Jurkat, Clone E6-1 (cell line): ENCODE measurements at regions not wholly inside any gene's neighbourhood (a gene's known extent, or its start where the extent isn't known, plus 50 kb on each side); places are given as distances from the start of the nearest gene placed in this dataset.

Experiments
- DNase-seq: peaks from one replicate; pipeline ENCODE4 v3.0.0-alpha.2; 2011; ENCODE audit warnings: low read depth, low spot score
- H3K4me3 ChIP-seq: 2 replicates; pipeline ENCODE4 v1.5.1; 2011; ENCODE audit warnings: mild to moderate bottlenecking, low read length, control low read depth, moderate library complexity

DNA sequence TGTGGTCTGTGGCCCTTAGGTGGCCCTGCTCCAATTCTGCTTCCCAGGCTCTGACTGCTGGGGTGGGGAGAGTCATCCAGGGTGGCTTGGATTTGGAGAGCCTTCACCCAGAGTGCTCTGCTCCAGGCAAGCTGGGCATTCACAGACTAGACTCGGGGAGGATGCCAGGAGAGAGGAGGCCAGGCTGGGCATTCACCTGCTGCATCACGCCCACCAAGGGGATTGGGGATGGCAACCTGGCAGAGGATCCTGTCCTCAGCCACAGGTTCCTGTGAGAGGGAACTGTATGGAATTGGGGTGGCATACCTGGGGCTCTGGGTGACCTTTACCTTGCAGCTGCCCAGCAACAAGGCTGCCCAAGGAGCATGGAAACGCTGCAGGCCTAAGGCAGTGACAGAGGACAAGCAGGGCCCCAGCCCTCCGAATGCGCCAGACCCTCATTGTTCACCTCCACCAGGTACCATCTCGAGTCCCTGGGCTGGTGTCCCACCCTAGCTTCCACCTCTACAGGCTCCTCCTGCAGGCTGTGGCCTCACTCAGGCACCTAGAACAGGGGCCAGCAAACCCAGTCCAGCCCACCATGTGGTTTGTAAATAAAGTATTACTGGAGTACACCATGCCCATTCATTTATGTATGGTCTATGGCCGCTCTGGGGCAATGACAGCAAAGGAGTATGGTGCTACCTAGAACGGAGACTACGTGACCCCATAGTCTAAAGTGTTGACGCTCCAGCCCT lies 255.3 kb upstream of the RAB6C start:
- no peak overlapping the region for H3K4me3 ChIP-seq
- no peak for DNase-seq

DNA sequence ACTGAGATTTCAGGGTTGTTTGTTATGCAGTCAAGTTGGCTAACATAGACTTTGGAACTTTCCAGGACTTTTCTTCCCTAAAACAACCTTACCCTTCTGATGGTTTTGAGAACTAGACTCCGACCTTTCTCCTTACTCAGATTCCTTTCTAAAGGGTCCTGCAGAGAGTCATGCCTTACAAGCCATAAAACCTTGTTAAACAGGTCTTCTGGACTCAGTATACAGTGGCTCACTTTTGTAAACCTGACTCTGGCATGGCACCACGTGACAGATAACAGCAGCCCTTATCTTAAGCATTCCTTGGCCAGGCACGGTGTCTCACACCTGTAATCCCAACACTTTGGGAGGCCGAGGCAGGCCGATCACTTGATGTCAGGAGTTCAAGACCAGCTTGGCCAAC lies 253.2 kb upstream of the RAB6C start:
- no peak overlapping the region for H3K4me3 ChIP-seq
- no peak for DNase-seq

DNA sequence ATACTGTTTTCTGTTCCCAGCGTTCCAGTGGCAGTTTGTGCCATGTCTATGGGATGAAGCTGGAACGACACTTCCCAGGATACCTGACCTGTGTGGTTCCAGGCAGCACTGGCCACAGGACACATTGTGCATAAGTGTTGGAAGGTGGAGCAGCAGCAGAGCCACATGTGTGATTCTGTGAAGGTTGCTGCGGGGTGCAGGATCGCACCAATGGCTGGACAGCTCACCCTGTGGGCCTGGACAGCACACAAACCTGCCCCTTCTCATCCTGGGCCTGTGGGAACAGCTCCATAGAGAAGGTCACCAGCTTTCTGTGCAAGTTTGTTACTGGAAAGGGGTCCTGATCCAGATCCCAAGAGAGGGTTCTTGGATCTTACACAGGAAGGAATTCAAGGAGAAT lies 252.2 kb upstream of the RAB6C start:
- no peak overlapping the region for H3K4me3 ChIP-seq
- no peak for DNase-seq

DNA sequence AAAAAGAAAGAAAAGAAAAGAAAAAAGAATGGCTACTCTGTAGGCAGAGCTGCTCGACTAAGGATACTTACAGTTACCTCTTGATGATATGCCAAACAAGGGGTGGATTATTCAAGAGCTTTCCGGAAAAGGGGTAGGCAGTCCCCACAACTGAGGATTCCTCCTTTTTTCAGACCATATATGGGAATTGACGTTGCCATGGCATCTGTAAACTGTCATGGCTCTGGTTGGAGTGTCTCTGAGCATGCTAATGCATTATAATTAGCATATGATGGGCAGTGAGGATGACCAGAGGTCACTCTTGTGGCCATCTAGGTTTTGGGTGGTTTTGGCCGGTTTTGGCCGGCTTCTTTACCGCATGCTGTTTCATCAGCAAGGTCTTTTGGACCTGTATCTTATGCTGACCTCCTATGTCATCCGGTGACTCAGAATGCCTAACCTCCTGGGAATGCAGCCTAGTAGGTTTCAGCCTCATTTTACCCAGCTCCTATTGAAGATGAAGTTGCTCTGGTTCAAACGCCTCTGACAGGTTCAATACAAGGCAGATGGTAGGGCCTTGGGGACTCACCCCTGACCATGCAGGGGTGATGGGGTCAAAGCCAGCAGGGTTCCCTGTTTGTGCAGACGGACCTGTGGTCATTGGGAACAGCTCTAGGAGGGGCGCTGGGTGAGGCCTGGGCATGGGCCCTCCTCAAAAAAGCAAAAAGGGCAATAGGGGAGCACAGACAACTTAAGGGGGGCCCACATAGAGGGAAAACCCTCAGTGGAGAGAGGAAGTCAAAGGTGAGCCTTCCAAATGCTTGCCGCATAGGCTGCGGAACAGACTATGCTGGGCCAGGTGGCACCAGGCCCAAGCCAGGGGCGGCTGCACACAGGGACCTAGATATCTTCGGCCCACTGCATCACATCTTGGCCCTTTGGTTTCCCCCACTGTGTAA lies 251.2 kb upstream of the RAB6C start:
- no peak for DNase-seq
- no peak overlapping the region for H3K4me3 ChIP-seq

DNA sequence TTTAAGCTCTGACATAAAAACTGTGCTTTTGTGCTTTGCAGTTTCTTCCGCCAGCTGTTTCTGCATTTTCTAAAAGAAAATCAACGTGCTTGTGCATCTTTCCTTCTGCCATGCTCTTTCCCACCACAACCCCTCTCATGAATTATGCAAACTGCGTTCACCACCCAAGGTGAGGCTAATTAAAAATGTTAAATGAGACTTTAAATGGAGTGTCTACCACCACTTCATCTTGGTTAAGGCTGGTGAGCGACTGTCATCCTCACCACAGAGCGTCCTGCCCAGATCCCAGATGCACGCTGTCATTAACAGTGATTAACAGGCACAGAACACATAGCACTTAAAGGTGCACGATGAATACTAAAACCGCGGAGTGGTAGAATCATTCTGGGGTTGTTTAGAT lies 250.5 kb upstream of the RAB6C start:
- DNase-seq, result no peak
- no peak overlapping the region for H3K4me3 ChIP-seq

DNA sequence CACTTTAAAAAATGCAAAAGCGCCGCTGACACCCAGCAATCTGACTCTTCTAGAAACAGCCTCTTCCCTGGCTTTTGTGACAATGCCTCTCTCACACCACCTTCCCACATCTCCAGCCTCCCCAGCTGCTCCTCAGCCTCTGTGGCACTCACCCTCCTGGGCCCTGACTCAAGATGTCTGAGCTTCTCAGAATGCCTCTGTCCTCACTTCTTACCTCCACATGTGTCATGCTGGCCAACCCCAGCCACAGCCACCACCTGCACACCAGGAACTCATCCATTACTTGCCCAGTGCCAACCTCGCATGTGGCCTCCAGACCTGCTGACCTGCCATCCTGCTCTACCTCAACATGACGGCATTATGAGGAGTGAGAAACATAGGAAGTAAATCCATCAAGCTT lies 249.8 kb upstream of the RAB6C start:
- no peak for DNase-seq
- H3K4me3 ChIP-seq, result no peak overlapping the region

DNA sequence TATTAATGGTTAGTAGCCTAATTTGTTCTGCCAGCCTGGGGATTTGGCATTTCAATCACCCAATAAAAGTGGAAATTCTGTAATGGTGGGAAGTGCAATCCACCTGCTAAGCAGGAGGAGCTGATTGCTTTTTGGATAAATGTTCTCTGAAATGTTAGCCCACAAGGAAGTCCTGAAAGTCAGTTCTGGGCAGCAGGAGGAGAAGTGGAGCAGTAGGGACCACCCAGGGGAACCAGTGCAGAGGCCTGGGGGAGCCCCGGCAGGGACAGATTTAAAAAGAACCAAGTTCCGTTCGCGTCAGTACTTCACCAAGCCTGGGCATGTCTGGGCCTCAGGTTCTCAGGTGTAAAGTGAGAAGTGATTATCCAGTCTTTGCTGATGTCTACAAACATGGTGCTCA lies 248.5 kb upstream of the RAB6C start:
- H3K4me3 ChIP-seq, result no peak overlapping the region
- DNase-seq, result no peak

DNA sequence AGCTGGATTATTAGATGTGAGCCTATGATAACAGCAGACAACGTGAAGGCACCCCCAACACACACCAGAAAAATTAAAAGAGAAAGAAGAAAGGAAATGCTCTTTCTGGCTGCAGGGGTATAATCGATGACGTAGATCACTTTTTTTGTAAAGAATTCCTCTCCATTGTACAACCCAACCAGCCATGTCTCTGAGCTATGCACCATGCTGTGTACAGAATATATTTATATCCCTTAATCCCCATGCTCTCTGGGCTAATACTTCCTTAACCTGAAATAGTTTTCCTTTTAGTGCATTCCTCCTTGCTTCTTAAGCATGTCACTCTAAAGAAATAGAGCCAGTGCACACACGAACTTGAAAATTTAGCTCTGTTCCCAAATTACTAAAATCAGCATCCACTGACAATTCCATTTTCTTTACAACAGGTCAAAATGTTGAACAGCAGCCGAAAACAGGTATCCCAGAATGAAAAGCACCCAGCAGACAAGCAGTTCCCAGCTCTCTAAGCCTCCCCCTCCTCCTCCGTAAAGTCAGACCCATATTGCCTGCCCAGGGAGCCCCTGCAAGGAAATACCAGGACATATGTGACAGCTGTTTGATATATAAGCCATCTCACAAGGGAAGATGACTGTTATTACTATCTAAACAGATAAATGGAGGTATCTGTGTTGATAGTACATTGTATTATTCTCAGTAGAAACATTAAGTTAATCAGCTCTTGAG lies 247.4 kb upstream of the RAB6C start:
- H3K4me3 ChIP-seq, result no peak overlapping the region
- DNase-seq, result no peak

DNA sequence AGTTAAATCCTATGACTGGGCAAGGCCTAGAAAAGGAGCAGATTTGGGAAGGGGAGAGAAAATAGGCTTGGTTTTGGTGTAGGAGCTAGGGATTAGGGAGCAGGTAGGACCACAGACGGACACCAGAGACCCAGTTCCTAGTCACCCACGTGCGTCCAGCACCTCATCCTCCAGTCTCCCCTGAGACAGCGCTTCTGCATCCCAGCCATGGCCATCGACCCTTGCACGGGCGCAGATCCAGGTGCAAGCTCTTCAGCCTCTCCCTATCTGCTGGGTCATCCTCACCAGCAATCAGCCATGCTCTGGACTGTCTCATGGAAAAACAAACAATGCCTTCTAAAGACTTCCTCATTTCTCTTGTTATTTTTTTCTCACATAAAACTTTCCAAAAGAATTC lies 246.8 kb upstream of the RAB6C start:
- no peak for DNase-seq
- H3K4me3 ChIP-seq, result no peak overlapping the region

DNA sequence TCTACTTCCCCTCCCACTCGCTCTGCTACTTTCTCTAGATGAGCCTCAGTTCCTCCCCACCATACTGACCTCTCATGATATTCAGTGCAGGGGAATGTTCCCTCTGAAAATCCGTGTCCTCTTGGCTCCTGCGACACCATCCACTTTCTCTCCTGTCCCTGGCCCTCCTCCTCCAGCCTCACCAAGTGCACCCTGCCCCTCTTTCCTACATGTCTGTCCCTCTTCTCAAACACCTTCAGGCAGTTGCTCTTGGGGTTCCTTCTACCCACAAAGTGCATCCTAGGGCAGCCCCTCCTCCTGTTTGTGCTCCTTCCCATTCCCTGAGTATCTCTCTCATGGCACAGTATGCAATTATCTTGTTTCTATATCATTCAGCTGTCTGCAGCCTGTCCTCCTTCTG lies 246.4 kb upstream of the RAB6C start:
- DNase-seq, result no peak
- no peak overlapping the region for H3K4me3 ChIP-seq

DNA sequence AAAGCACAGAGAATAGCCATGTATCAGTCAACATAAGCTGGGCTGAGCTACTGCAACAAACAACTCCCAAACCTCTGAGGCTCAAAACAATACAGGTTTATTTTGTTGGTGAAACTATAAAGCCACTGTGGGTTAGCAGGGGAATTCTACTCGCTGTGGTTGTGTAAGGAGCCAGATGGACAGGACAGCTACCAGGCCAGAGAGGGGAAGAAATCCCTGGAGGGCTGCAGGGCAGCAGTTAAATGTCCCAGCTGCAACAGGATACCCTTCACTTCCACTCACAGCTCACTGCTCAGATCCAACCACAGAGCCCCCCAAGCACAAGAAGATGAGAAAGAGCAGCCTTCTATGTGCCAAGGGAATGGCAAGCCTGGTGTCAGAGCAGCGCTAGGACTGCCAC lies 245.9 kb upstream of the RAB6C start:
- no peak for DNase-seq
- H3K4me3 ChIP-seq, result no peak overlapping the region

DNA sequence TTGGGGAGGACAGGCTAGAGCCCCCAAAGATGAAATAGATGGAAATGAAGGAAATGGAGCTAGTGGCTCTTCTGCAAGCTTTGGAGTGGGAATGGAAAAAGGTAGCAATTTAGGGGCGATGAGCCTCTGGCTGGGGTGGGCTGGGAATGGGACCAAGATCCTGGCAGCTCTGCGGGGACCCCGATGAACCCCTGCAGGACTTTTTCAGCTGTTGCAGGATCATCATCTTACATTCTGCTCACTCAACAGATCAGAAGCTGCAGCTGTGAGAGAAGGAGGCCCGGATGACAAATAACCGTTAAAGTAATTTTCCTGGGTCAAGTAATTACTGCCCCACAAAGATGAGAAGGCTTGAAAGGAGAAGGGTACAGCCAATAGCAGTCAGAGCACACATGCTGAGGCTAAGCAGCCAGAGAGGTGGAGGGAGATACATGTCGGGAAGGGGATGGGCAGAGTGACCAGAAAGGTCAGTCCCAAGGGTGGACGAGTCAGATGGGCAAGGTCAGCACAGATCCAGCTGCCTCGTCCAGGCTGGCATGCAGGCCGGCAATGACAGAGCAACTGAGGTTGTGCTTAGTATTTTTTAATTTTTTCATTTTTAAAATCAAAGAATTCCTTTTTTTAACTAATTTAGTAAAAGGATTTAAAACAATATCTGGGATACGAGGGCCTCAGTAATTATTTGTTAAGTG lies 245.0 kb upstream of the RAB6C start:
- H3K4me3 ChIP-seq, result no peak overlapping the region
- no peak for DNase-seq

DNA sequence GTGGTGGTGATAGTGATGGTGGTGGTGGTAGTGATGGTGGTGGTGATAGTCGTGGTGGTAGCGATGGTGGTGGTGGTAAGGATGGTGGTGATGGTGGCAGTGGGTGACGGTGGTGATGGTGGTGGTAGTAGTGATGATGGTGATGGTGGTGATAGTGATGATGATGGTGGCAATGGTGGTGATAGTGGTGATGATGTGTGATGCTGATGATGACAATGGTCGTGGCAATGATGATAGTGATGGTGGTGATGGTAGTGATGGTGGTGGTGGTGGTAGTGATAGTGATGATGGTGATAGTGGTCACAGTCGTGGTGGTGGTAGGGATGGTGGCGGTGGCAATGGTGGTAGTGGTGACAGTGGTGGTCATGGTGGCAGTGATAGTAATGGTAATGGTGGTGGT lies 243.9 kb upstream of the RAB6C start:
- no peak overlapping the region for H3K4me3 ChIP-seq
- no peak for DNase-seq

DNA sequence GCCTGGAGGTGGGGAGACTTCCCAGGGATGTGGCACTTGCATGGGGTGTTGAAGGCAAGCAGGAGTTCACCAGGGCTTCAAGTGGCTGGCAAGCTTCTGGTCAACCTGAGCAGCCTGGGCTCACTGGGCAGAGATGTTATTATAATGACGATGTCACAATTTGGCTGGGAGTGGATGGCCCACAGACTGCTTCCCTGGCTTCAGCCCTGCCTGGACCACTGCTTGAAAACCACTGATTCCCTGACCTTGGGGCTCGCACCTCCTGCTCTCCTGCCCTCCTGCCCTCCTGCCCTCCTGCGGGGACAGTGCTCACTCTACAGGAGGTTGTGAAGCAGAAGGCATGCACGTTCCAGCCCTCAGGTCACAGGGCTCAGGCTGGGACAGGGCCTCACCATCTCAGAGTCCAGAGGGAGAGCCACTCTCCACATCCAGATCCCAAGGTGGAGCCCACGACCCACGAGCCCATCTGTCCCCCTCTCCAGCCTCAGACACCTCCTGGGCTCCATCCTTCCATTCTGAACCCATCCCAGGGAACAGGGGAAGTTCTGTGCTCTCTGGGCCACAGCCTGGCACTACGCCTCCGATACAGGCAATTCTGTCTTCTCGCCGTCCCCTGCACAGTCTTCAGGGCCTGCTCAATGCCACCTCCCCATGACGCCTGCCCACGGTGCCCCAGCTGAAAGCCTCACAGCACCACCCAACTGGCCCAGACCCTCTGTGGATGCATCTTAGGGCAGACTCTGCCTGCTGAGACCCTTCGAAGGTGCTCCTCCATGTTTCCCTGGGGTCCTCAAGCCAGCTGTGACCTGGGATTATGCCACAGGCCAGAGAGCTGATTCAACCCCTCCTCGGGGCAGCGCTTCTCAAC lies 241.6 kb upstream of the RAB6C start:
- H3K4me3 ChIP-seq, result no peak overlapping the region
- DNase-seq, result no peak

DNA sequence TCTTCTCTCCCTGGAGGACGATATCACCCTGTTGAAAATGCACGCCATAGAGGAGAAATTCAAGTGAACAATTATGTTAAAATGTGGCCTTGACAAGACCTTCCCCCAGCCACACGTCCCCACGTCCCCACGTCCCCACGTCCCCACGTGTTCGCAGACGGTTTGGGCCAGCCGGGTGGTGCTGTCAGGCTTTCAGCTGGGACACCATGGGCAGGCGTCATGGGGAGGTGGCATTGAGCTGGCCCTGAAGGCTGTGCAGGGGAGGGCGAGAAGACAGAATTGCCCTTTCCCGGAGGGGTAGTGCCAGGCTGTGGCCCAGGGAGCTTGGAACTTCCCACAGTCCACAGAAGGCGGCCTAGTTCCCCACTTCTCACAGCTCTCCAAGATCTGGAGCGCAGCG lies 240.7 kb upstream of the RAB6C start:
- no peak overlapping the region for H3K4me3 ChIP-seq
- DNase-seq, result no peak

DNA sequence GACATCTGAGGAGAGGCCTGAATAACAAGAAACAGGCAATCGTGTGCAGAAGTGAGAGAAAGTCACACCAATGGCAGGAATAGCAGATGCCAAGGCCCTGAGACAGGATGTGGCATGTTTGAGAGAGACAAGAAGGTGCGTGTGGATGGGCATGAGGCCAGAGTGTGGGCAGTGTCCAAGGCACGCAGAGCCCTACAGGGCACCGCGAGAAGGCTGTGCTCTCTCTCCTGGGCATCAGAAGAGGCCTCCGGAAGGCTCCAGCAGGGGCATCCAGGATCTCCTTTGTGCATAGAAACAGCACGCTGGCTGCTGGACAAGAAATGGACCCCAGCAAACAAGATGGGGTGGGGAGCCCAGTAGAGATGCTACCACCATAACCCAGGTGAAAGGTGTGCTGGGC lies 239.0 kb upstream of the RAB6C start:
- no peak overlapping the region for H3K4me3 ChIP-seq
- DNase-seq, result no peak

DNA sequence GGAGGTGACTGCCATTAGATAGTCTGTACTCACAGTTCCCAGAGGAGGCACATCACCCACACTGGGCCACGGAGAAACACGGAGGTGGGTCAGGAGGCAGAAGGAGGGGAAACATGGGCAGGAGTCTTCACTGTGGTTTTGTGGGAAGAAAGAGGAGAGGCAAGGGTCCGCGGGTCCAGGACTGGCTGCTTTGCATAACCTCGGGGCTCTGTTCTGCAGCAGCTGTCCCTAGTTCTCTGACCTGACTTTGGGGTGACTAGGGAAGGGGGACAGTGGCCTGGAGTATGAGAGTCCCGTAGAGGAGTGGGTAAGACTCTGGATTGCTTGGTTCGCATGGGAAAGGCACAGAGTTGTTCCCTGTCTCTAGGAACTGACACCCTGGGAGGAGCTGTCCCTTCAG lies 238.3 kb upstream of the RAB6C start:
- no peak for DNase-seq

DNA sequence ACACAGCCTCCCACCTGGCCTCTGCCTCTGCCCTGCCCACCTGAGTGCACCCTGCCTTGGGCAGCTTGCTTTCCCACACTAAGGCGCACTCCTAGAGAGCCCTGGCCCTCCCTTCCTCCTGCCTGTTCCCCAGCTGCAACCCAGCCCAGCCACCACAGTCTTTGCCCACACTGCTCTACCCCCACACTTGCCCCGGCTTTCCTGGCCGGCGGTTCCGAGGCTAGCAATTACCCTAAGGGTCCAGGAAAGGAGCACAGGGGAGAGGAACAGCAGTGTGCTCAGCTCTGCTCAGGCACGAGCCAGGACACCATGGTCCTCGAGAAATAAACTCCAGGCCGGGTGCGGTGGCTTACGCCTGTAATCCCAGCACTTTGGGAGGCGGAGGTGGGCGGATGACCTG lies 237.8 kb upstream of the RAB6C start:
- no peak overlapping the region for H3K4me3 ChIP-seq
- DNase-seq, result no peak

More for the DNA sequence above, 238.3 kb upstream of the RAB6C start:
- H3K4me3 ChIP-seq, result no peak overlapping the region
